Liver (tissue), 7 donors: ENCODE measurements at regions not wholly inside any gene's neighbourhood (a gene's known extent, or its start where the extent isn't known, plus 50 kb on each side); places are given as distances from the start of the nearest gene placed in this dataset.

Experiments used
- DNase-seq: peaks from one replicate; pipeline ENCODE4 v3.0.0-alpha.2; 2017; ENCODE audit warnings: low spot score
- H3K27ac ChIP-seq, 2 donors: one replicate each; pipeline ENCODE4 v1.7.0; 2013; ENCODE audit warnings: inconsistent platforms in 2 of 2, low read length in 2 of 2, control low read depth in 1 of 2, low read depth in 1 of 2, mild to moderate bottlenecking in 1 of 2
- H3K27me3 ChIP-seq, 4 donors: one replicate each; pipeline versions ENCODE4 v1.6.1 to v1.7.0; 2013; ENCODE audit warnings: low read length in 3 of 4, inconsistent platforms in 1 of 4, mild to moderate bottlenecking in 1 of 4, moderate library complexity in 1 of 4; ENCODE audit not compliant: control insufficient read depth in 4 of 4, insufficient read depth in 4 of 4
- H3K36me3 ChIP-seq, 4 donors: one replicate each; pipeline versions ENCODE4 v1.6.1 to v1.7.0; 2013; ENCODE audit warnings: low read length in 3 of 4, mild to moderate bottlenecking in 3 of 4, low read depth in 1 of 4, moderate library complexity in 1 of 4; ENCODE audit not compliant: control insufficient read depth in 4 of 4, insufficient read depth in 3 of 4
- H3K4me1 ChIP-seq, 4 donors: one replicate each; pipeline versions ENCODE4 v1.6.1 to v1.7.0; 2013; ENCODE audit warnings: low read length in 3 of 4, mild to moderate bottlenecking in 3 of 4, moderate library complexity in 1 of 4; ENCODE audit not compliant: control insufficient read depth in 4 of 4, insufficient read depth in 4 of 4
- H3K4me3 ChIP-seq, 3 donors: one replicate each; pipeline versions ENCODE4 v1.6.1 to v1.7.0; 2013; ENCODE audit warnings: low read length in 3 of 3, control low read depth in 1 of 3, low read depth in 1 of 3, mild to moderate bottlenecking in 1 of 3
- H3K9ac ChIP-seq, 2 donors: one replicate each; pipeline ENCODE4 v1.7.0; 2013; ENCODE audit warnings: low read length in 2 of 2, mild to moderate bottlenecking in 2 of 2, moderate library complexity in 2 of 2, control low read depth in 1 of 2, low read depth in 1 of 2
- H3K9me3 ChIP-seq, 4 donors: one replicate each; pipeline versions ENCODE4 v1.6.1 to v1.7.0; 2013; ENCODE audit warnings: low read length in 3 of 4; ENCODE audit not compliant: control insufficient read depth in 4 of 4
- CTCF ChIP-seq: fragments of 150-350 bp; IDR thresholded peaks from 2 replicates; pipeline ENCODE4 v1.5.1; 2017; ENCODE audit warnings: improper control_type of control experiment, low read depth, low read length; ENCODE audit not compliant: missing input control
- EGR1 ChIP-seq, 2 donors: IDR thresholded peaks; 2 replicates each; pipeline ENCODE4 v1.6.1; 2016 to 2018; ENCODE audit warnings: antibody characterized with exemption in 2 of 2, low read depth in 2 of 2
- FOXA1 ChIP-seq: IDR thresholded peaks from 2 replicates; pipeline ENCODE4 v1.6.1; 2016; ENCODE audit warnings: antibody characterized with exemption
- FOXA2 ChIP-seq: IDR thresholded peaks from 2 replicates; pipeline ENCODE4 v1.6.1; 2016; ENCODE audit warnings: antibody characterized with exemption
- GABPA ChIP-seq, 2 donors: IDR thresholded peaks in 1 of 2; conservative IDR thresholded peaks in 1 of 2; 2 replicates each; pipeline ENCODE4 v1.6.1; 2016; ENCODE audit warnings: antibody characterized with exemption in 2 of 2, mild to moderate bottlenecking in 1 of 2, moderate library complexity in 1 of 2
- HNF4A ChIP-seq, 2 donors: conservative IDR thresholded peaks; 2 replicates each; pipeline ENCODE4 v1.6.1; 2016; ENCODE audit warnings: antibody characterized with exemption in 2 of 2, mild to moderate bottlenecking in 2 of 2
- HNF4G ChIP-seq: IDR thresholded peaks from 2 replicates; pipeline ENCODE4 v1.6.1; 2016; ENCODE audit warnings: antibody characterized with exemption
- JUND ChIP-seq, 2 donors: IDR thresholded peaks; 2 replicates each; pipeline ENCODE4 v1.6.1; 2016; ENCODE audit warnings: antibody characterized with exemption in 2 of 2
- MAX ChIP-seq: IDR thresholded peaks from 2 replicates; pipeline ENCODE4 v1.6.1; 2016; ENCODE audit warnings: antibody characterized with exemption
- NR2F2 ChIP-seq: IDR thresholded peaks from 2 replicates; pipeline ENCODE4 v1.6.1; 2016; ENCODE audit warnings: antibody characterized with exemption
- RAD21 ChIP-seq, 2 donors: IDR thresholded peaks; 2 replicates each; pipeline ENCODE4 v1.6.1; 2016; ENCODE audit warnings: antibody characterized with exemption in 2 of 2, mild to moderate bottlenecking in 2 of 2
- REST ChIP-seq: IDR thresholded peaks from 2 replicates; pipeline ENCODE4 v1.6.1; 2016; ENCODE audit warnings: antibody characterized with exemption, mild to moderate bottlenecking
- RXRA ChIP-seq, 2 donors: IDR thresholded peaks; 2 replicates each; pipeline ENCODE4 v1.6.1; 2017 to 2018; ENCODE audit warnings: antibody characterized with exemption in 2 of 2, mild to moderate bottlenecking in 1 of 2
- SP1 ChIP-seq: IDR thresholded peaks from 2 replicates; pipeline ENCODE4 v1.6.1; 2018; ENCODE audit warnings: antibody characterized with exemption, mild to moderate bottlenecking
- TAF1 ChIP-seq: conservative IDR thresholded peaks from 2 replicates; pipeline ENCODE4 v1.6.1; 2016; ENCODE audit warnings: antibody characterized with exemption, mild to moderate bottlenecking
- YY1 ChIP-seq: IDR thresholded peaks from 2 replicates; pipeline ENCODE4 v1.6.1; 2016; ENCODE audit warnings: antibody characterized with exemption, mild to moderate bottlenecking
- ZBTB33 ChIP-seq: IDR thresholded peaks from 2 replicates; pipeline ENCODE4 v1.6.1; 2016; ENCODE audit warnings: antibody characterized with exemption
- TF ChIP-seq, protein P1 (sequence below): IDR thresholded peaks from 2 replicates; pipeline ENCODE4 v1.6.1; 2016; ENCODE audit warnings: antibody characterized with exemption
- donor health status: healthy.
- donor health status: healthy.
- donor health status: healthy.
- donor health status: healthy.

DNA sequence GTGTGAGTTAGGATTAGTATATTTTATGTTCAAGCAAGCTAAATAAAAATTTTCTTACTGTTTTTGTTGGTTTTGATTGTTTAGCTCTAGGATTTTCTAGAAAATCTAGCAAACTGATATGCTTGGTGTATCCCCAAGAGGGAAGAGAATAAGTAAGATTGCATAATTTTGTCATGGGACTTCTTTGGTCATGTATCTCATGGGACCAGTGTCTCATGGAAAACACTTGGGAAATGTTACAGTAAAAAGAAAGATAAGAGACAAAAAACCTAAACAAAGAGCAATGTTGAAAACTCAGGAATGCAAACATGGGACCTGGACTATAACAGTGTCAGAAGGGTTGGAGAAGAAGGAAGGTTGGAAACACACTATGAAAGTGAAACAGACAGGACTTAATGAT lies 119.4 kb downstream of the TLR4 start:
- H3K27ac ChIP-seq = no peak overlapping the region
- H3K9me3 ChIP-seq = no peaks in the 10 kb centered on the region
- H3K4me3 ChIP-seq = no peak overlapping the region
- no peak overlapping the region for H3K9ac ChIP-seq
- no peak for DNase-seq
- TF ChIP-seq TAF1 (no peak), CTCF (no peak), GABPA (IDR thresholded peaks at IDR 0.05 in 1 of 2, conservative IDR thresholded peaks at IDR 0.05 in 1 of 2) (no peak), SP1 (no peak), JUND (IDR thresholded peaks at IDR 0.05) (no peak), REST (no peak), FOXA1 (no peak), HNF4G (no peak), NR2F2 (no peak), RAD21 (IDR thresholded peaks at IDR 0.05) (no peak), EGR1 (IDR thresholded peaks at IDR 0.05; ENCODE audit: low read depth in 2 of 2) (no peak), ZBTB33 (no peak), MAX (no peak), HNF4A (conservative IDR thresholded peaks at IDR 0.05) (no peak), RXRA (IDR thresholded peaks at IDR 0.05) (no peak), FOXA2 (no peak), YY1 (no peak)
- TF ChIP-seq, protein P1, sequence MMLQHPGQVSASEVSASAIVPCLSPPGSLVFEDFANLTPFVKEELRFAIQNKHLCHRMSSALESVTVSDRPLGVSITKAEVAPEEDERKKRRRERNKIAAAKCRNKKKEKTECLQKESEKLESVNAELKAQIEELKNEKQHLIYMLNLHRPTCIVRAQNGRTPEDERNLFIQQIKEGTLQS = no peak
- no peaks in the 10 kb centered on the region for H3K27me3 ChIP-seq
- no peaks in the 10 kb centered on the region for H3K4me1 ChIP-seq
- no peaks in the 10 kb centered on the region for H3K36me3 ChIP-seq
